ENCODE measurements at regions not wholly inside any gene's neighbourhood (a gene's known extent, or its start where the extent isn't known, plus 50 kb on each side); places are given as distances from the start of the nearest gene placed in this dataset.

GRCh38 chr4:123978637-123979036 is 582.0 kb downstream of the SPRY1 start:
- Histone ChIP-seq H3K27ac (ENCODE audit: control insufficient read depth, insufficient read depth, low read length) (no peak overlapping the region), H3K27me3 (ENCODE audit: control insufficient read depth, extremely low read depth, insufficient read depth, low read length) (no peaks in the 10 kb centered on the region), H3K79me2 (ENCODE audit: control insufficient read depth, insufficient read depth, low read length) (no peaks in the 10 kb centered on the region), H3K4me3 (ENCODE audit: control insufficient read depth in 2 of 3, extremely low read depth in 1 of 3, insufficient read depth in 2 of 3, low read depth in 1 of 3, low read length in 3 of 3) (no peak overlapping the region), H3K9ac (ENCODE audit: control insufficient read depth, extremely low read depth, insufficient read depth, low read length) (no peak overlapping the region), H3K9me1 (ENCODE audit: control insufficient read depth, extremely low read depth, insufficient read depth, low read length) (no peaks in the 10 kb centered on the region), H2AFZ (ENCODE audit: control insufficient read depth, low read length) (no peak overlapping the region), H3K4me1 (ENCODE audit: control insufficient read depth, extremely low read depth, insufficient read depth, low read length) (no peaks in the 10 kb centered on the region), H3K4me2 (ENCODE audit: control insufficient read depth, extremely low read depth, insufficient read depth, low read depth, low read length) (no peak overlapping the region), H4K20me1 (ENCODE audit: control insufficient read depth, extremely low read depth, insufficient read depth, low read length) (no peaks in the 10 kb centered on the region), H3K9me3 (ENCODE audit: control insufficient read depth, low read depth, low read length) (no peaks in the 10 kb centered on the region), H3K36me3 (ENCODE audit: control insufficient read depth in 2 of 2, extremely low read depth in 1 of 2, insufficient read depth in 2 of 2, low read length in 2 of 2) (no peaks in the 10 kb centered on the region)
- dilution Hi-C loops (cut with MboI; ENCODE audit: extremely low pct_ligation_motif_present, low sequenced_read_pairs): no loop called here
- FAIRE-seq (no peak), DNase-seq (ENCODE audit: low read depth, low spot score) (no peak)
- no peak for TF ChIP-seq CTCF (optimal IDR thresholded peaks at IDR 0.05 in 1 of 3, IDR thresholded peaks at IDR 0.05 in 1 of 3, conservative IDR thresholded peaks at IDR 0.05 in 1 of 3; ENCODE audit: extremely low read depth in 1 of 3, insufficient read depth in 2 of 3, low read length in 3 of 3)
- no peak for TF ChIP-seq EZH2 (IDR thresholded peaks at IDR 0.05; ENCODE audit: low read length)

- Histone ChIP-seq H3K27me3 (ENCODE audit: control insufficient read depth, extremely low read depth, insufficient read depth, low read length) (no peaks in the 10 kb centered on the region), H2AFZ (ENCODE audit: control insufficient read depth, low read length) (no peak overlapping the region), H3K9me1 (ENCODE audit: control insufficient read depth, extremely low read depth, insufficient read depth, low read length) (no peaks in the 10 kb centered on the region), H3K36me3 (ENCODE audit: control insufficient read depth in 2 of 2, extremely low read depth in 1 of 2, insufficient read depth in 2 of 2, low read length in 2 of 2) (no peaks in the 10 kb centered on the region), H3K27ac (ENCODE audit: control insufficient read depth, insufficient read depth, low read length) (no peak overlapping the region), H3K4me1 (ENCODE audit: control insufficient read depth, extremely low read depth, insufficient read depth, low read length) (no peaks in the 10 kb centered on the region), H3K9ac (ENCODE audit: control insufficient read depth, extremely low read depth, insufficient read depth, low read length) (no peak overlapping the region), H3K9me3 (ENCODE audit: control insufficient read depth, low read depth, low read length) (no peaks in the 10 kb centered on the region), H4K20me1 (ENCODE audit: control insufficient read depth, extremely low read depth, insufficient read depth, low read length) (no peaks in the 10 kb centered on the region), H3K4me3 (ENCODE audit: control insufficient read depth in 2 of 3, extremely low read depth in 1 of 3, insufficient read depth in 2 of 3, low read depth in 1 of 3, low read length in 3 of 3) (no peak overlapping the region), H3K79me2 (ENCODE audit: control insufficient read depth, insufficient read depth, low read length) (no peaks in the 10 kb centered on the region), H3K4me2 (ENCODE audit: control insufficient read depth, extremely low read depth, insufficient read depth, low read depth, low read length) (no peak overlapping the region)
- TF ChIP-seq EZH2 (IDR thresholded peaks at IDR 0.05; ENCODE audit: low read length): no peak
- no peak for TF ChIP-seq CTCF (optimal IDR thresholded peaks at IDR 0.05 in 1 of 3, IDR thresholded peaks at IDR 0.05 in 1 of 3, conservative IDR thresholded peaks at IDR 0.05 in 1 of 3; ENCODE audit: extremely low read depth in 1 of 3, insufficient read depth in 2 of 3, low read length in 3 of 3)
- dilution Hi-C loops (cut with MboI; ENCODE audit: extremely low pct_ligation_motif_present, low sequenced_read_pairs): no loop called here
- FAIRE-seq (no peak), DNase-seq (ENCODE audit: low read depth, low spot score) (no peak)
Measured at GRCh38 chr4:123980736-123981300, 584.2 kb downstream of the SPRY1 start.
